HEK293 (cell line): ENCODE measurements at regions not wholly inside any gene's neighbourhood (a gene's known extent, or its start where the extent isn't known, plus 50 kb on each side); places are given as distances from the start of the nearest gene placed in this dataset.

Source experiments
- CTCF ChIA-PET: fragments of 350-600 bp; formaldehyde crosslinking; extraction: SDS; loops from one replicate; lab custom pipeline; 2021; ENCODE audit warnings: antibody characterized with exemption; lab: Yijun Ruan, JAX
- POLR2A ChIA-PET: fragments of 300-600 bp; formaldehyde crosslinking; extraction: SDS; loops from one replicate; lab custom pipeline; 2020; ENCODE audit warnings: antibody characterized with exemption, inconsistent platforms; lab: Yijun Ruan, JAX
- H3K27ac ChIP-seq: fragments of 200-500 bp; sonication (Bioruptor generic); 2 replicates; pipeline ENCODE4 v1.5.1; 2014; ENCODE audit warnings: low read depth, low read length, control low read depth, inconsistent platforms; ENCODE audit errors: extremely low read depth
- H3K36me3 ChIP-seq, 2 experiments: fragments of 200-500 bp in 1 of 2; sonication (Bioruptor generic) in 1 of 2; 1 replicate in 1 of 2; 2 replicates in 1 of 2; pipeline ENCODE4 v1.5.1; 2014 to 2017; ENCODE audit warnings: inconsistent platforms in 2 of 2, low read length in 2 of 2; ENCODE audit not compliant: control insufficient read depth in 2 of 2, insufficient read depth in 1 of 2
- H3K4me1 ChIP-seq: fragments of 200-500 bp; sonication (Bioruptor generic); 2 replicates; pipeline ENCODE4 v1.5.1; 2014; ENCODE audit warnings: mild to moderate bottlenecking, low read length, inconsistent platforms; ENCODE audit not compliant: control insufficient read depth, insufficient read depth
- H3K4me3 ChIP-seq: 2 replicates; pipeline ENCODE4 v1.5.1; 2011; ENCODE audit warnings: low read depth, mild to moderate bottlenecking, control low read depth, low read length, moderate library complexity
- H3K9me3 ChIP-seq: fragments of 200-500 bp; sonication (Bioruptor generic); 2 replicates; pipeline ENCODE4 v1.5.1; 2014; ENCODE audit warnings: low read depth, low read length, inconsistent platforms; ENCODE audit not compliant: control insufficient read depth, insufficient read depth
- SETDB1 ChIP-seq: IDR thresholded peaks from one replicate; pipeline ENCODE4 v1.6.1; 2017; ENCODE audit warnings: mild to moderate bottlenecking, low read length, moderate library complexity, mixed read lengths; ENCODE audit not compliant: insufficient read length
- TSHZ1 ChIP-seq: fragments of 450-650 bp; formaldehyde crosslinking; IDR thresholded peaks from 2 replicates; pipeline ENCODE4 v1.5.1; 2016; ENCODE audit warnings: missing biosample characterization, missing genetic modification characterization, borderline replicate concordance
- ZBTB20 ChIP-seq: fragments of 450-650 bp; formaldehyde crosslinking; IDR thresholded peaks from 2 replicates; pipeline ENCODE4 v1.5.1; 2016; ENCODE audit warnings: missing biosample characterization, missing genetic modification characterization
- ZNF175 ChIP-seq: fragments of 450-650 bp; formaldehyde crosslinking; IDR thresholded peaks from 2 replicates; pipeline ENCODE4 v1.5.1; 2016; ENCODE audit warnings: missing biosample characterization, missing genetic modification characterization
- ZNF184 ChIP-seq: fragments of 450-650 bp; IDR thresholded peaks from 2 replicates; pipeline ENCODE4 v1.5.1; 2018; ENCODE audit warnings: missing biosample characterization, mild to moderate bottlenecking, missing genetic modification characterization
- ZNF2 ChIP-seq: fragments of 450-650 bp; formaldehyde crosslinking; IDR thresholded peaks from 2 replicates; pipeline ENCODE4 v1.5.1; 2016; ENCODE audit warnings: missing biosample characterization, missing genetic modification characterization
- ZNF311 ChIP-seq: fragments of 450-650 bp; formaldehyde crosslinking; IDR thresholded peaks from 2 replicates; pipeline ENCODE4 v1.5.1; 2017; ENCODE audit warnings: missing biosample characterization, missing genetic modification characterization, borderline replicate concordance
- ZNF37A ChIP-seq: fragments of 450-650 bp; IDR thresholded peaks from 2 replicates; pipeline ENCODE4 v1.5.1; 2018; ENCODE audit warnings: missing biosample characterization, missing genetic modification characterization
- ZNF433 ChIP-seq: fragments of 450-650 bp; formaldehyde crosslinking; IDR thresholded peaks from 2 replicates; pipeline ENCODE4 v1.5.1; 2016; ENCODE audit warnings: missing biosample characterization, missing genetic modification characterization, low read depth
- ZNF600 ChIP-seq: fragments of 450-650 bp; formaldehyde crosslinking; IDR thresholded peaks from 2 replicates; pipeline ENCODE4 v1.5.1; 2016; ENCODE audit warnings: missing biosample characterization, missing genetic modification characterization
- ZNF624 ChIP-seq: fragments of 450-650 bp; formaldehyde crosslinking; IDR thresholded peaks from 2 replicates; pipeline ENCODE4 v1.5.1; 2017; ENCODE audit warnings: missing biosample characterization, missing genetic modification characterization
- ZNF654 ChIP-seq: fragments of 450-650 bp; formaldehyde crosslinking; IDR thresholded peaks from 2 replicates; pipeline ENCODE4 v1.5.1; 2016; ENCODE audit warnings: low read depth, missing biosample characterization, missing genetic modification characterization
- ZNF747 ChIP-seq: fragments of 450-650 bp; formaldehyde crosslinking; IDR thresholded peaks from 2 replicates; pipeline ENCODE4 v1.5.1; 2016; ENCODE audit warnings: missing biosample characterization, missing genetic modification characterization
- ZNF768 ChIP-seq: fragments of 450-650 bp; formaldehyde crosslinking; IDR thresholded peaks from 2 replicates; pipeline ENCODE4 v1.5.1; 2018; ENCODE audit warnings: missing biosample characterization, mild to moderate bottlenecking, missing genetic modification characterization
- ZNF830 ChIP-seq: fragments of 450-650 bp; IDR thresholded peaks from 2 replicates; pipeline ENCODE4 v1.5.0; 2018; ENCODE audit warnings: missing biosample characterization, missing genetic modification characterization, low read depth, mild to moderate bottlenecking, moderate library complexity
- TF ChIP-seq, protein P1 (sequence below): fragments of 450-650 bp; formaldehyde crosslinking; IDR thresholded peaks from 2 replicates; pipeline ENCODE4 v1.5.1; 2016; ENCODE audit warnings: missing biosample characterization, missing genetic modification characterization
- TF ChIP-seq, protein P2 (sequence below): fragments of 450-650 bp; formaldehyde crosslinking; IDR thresholded peaks from 2 replicates; pipeline ENCODE4 v1.5.1; 2016; ENCODE audit warnings: missing biosample characterization, missing genetic modification characterization, low read depth
- TF ChIP-seq, protein P3 (sequence below): fragments of 450-650 bp; formaldehyde crosslinking; IDR thresholded peaks from 2 replicates; pipeline ENCODE4 v1.5.1; 2016; ENCODE audit warnings: missing biosample characterization, missing genetic modification characterization

DNA sequence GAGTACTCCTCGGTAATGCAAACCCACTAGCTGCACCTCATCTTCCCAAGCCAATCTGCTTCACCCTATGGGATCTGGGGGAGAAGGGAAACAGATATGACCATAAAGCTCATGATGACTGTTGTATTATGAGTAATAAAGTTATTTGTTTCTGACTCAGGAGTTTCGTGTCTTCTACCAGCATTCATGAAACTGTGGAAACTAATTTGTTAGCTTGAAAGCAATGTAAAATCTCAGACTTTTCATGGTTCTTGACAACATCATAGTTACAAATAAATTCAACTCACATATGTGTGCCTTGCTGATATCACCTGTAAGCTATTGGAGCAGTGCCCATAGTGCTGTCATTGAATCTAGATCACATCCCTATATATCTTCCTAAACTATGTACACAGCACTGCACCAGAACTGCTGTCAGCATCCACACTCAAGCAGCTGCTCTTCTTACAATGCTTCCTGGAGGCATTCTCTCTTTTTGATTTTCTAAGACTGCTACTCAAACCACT lies 135.6 kb upstream of the KYNU start:
- H3K36me3 ChIP-seq = no peaks in the 10 kb centered on the region
- no peak overlapping the region for H3K27ac ChIP-seq
- H3K9me3 ChIP-seq = no peaks in the 10 kb centered on the region
- CTCF ChIA-PET = interaction anchor here (0.6 kb wide), 1 partner anchor 80 kb away, joined by 3 read pairs; no protein-coding TSS in a partner anchor
- no peaks in the 10 kb centered on the region for H3K4me1 ChIP-seq
- no peak for TF ChIP-seq ZNF600
- peak; percentile 55 for TF ChIP-seq SETDB1
- TF ChIP-seq, all 188 proteins: peak for 1
- POLR2A ChIA-PET = no interaction called here
- H3K4me3 ChIP-seq = no peak overlapping the region

DNA sequence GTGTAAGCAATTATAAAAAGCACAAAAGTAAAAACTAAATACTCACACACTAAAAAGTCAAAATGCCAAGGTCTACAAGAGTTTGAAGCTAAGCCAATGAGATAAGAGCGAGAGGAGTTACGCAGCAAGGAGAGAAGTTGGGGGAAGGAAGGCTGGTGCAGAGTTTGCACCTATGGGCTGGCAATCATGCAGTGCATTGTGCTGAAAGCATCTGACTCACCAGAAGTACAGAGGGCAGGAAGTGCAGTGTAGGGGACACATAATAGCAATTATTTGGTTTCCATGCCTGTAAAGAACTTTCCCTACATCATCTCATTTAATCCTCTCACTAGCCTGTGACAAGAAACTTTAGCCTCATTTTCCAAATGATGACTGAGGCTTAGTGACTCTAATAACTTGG lies 142.7 kb upstream of the KYNU start:
- CTCF ChIA-PET = no interaction called here
- POLR2A ChIA-PET = no interaction called here
- Histone ChIP-seq H3K27ac (no peak overlapping the region), H3K4me1 (no peaks in the 10 kb centered on the region), H3K4me3 (no peak overlapping the region), H3K36me3 (no peaks in the 10 kb centered on the region), H3K9me3 (no peaks in the 10 kb centered on the region)
- TF ChIP-seq ZNF37A (no peak), ZBTB20 (tag by site-specific recombination) (no peak), ZNF747 (tag by site-specific recombination) (no peak), TSHZ1 (no peak), ZNF768 (no peak), ZNF311 (no peak), ZNF830 (no peak), ZNF654 (tag by site-specific recombination) (no peak), ZNF2 (no peak), ZNF624 (tag by site-specific recombination) (no peak), ZNF175 (tag by site-specific recombination) (no peak), ZNF184 (tag by site-specific recombination) (no peak), ZNF433 (no peak)
- TF ChIP-seq, protein P1, sequence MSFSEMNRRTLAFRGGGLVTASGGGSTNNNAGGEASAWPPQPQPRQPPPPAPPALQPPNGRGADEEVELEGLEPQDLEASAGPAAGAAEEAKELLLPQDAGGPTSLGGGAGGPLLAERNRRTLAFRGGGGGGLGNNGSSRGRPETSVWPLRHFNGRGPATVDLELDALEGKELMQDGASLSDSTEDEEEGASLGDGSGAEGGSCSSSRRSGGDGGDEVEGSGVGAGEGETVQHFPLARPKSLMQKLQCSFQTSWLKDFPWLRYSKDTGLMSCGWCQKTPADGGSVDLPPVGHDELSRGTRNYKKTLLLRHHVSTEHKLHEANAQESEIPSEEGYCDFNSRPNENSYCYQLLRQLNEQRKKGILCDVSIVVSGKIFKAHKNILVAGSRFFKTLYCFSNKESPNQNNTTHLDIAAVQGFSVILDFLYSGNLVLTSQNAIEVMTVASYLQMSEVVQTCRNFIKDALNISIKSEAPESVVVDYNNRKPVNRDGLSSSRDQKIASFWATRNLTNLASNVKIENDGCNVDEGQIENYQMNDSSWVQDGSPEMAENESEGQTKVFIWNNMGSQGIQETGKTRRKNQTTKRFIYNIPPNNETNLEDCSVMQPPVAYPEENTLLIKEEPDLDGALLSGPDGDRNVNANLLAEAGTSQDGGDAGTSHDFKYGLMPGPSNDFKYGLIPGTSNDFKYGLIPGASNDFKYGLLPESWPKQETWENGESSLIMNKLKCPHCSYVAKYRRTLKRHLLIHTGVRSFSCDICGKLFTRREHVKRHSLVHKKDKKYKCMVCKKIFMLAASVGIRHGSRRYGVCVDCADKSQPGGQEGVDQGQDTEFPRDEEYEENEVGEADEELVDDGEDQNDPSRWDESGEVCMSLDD (tag by site-specific recombination) = no peak
- TF ChIP-seq, protein P2, sequence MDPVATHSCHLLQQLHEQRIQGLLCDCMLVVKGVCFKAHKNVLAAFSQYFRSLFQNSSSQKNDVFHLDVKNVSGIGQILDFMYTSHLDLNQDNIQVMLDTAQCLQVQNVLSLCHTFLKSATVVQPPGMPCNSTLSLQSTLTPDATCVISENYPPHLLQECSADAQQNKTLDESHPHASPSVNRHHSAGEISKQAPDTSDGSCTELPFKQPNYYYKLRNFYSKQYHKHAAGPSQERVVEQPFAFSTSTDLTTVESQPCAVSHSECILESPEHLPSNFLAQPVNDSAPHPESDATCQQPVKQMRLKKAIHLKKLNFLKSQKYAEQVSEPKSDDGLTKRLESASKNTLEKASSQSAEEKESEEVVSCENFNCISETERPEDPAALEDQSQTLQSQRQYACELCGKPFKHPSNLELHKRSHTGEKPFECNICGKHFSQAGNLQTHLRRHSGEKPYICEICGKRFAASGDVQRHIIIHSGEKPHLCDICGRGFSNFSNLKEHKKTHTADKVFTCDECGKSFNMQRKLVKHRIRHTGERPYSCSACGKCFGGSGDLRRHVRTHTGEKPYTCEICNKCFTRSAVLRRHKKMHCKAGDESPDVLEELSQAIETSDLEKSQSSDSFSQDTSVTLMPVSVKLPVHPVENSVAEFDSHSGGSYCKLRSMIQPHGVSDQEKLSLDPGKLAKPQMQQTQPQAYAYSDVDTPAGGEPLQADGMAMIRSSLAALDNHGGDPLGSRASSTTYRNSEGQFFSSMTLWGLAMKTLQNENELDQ = no peak
- TF ChIP-seq, protein P3, sequence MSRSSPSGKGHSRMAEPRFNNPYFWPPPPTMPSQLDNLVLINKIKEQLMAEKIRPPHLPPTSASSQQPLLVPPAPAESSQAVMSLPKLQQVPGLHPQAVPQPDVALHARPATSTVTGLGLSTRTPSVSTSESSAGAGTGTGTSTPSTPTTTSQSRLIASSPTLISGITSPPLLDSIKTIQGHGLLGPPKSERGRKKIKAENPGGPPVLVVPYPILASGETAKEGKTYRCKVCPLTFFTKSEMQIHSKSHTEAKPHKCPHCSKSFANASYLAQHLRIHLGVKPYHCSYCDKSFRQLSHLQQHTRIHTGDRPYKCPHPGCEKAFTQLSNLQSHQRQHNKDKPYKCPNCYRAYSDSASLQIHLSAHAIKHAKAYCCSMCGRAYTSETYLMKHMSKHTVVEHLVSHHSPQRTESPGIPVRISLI (tag by site-specific recombination) = no peak
